Activated CD4-positive, alpha-beta T cell treated with anti-CD3 and anti-CD28 coated beads, Interleukin-2, amount 10 ng/mL, durations not matched to agents 7 days and 5 days (primary cell): ENCODE measurements at regions not wholly inside any gene's neighbourhood (a gene's known extent, or its start where the extent isn't known, plus 50 kb on each side); places are given as distances from the start of the nearest gene placed in this dataset.
"Not testable (repeated sequence)": the region's sequence is repeated elsewhere in the genome, so short reads cannot be mapped to it uniquely, and the experiment has no call there.

Source experiments
- CTCF ChIA-PET: fragments of 350-600 bp; sonication (Branson Sonifier 250); formaldehyde crosslinking; loops from one replicate; lab custom pipeline; 2021; ENCODE audit warnings: antibody characterized with exemption; lab: Charles Lee
- POLR2A ChIA-PET: fragments of 350-600 bp; sonication (Branson Sonifier 250); formaldehyde crosslinking; loops from one replicate; lab custom pipeline; 2021; ENCODE audit warnings: antibody characterized with exemption; lab: Charles Lee
- DNase-seq: peaks from one replicate; pipeline ENCODE4 v3.0.0-alpha.2; 2020
- H3K27ac Mint-ChIP-seq: one replicate; pipeline ENCODE4 v1.8.0; 2021; ENCODE audit warnings: mild to moderate bottlenecking, moderate library complexity, mixed read lengths
- H3K27me3 Mint-ChIP-seq: one replicate; pipeline ENCODE4 v1.8.0; 2021; ENCODE audit warnings: mixed read lengths
- H3K36me3 Mint-ChIP-seq: one replicate; pipeline ENCODE4 v1.8.0; 2021; ENCODE audit warnings: low read depth, mixed read lengths
- H3K4me1 Mint-ChIP-seq: one replicate; pipeline ENCODE4 v1.8.0; 2021; ENCODE audit warnings: mixed read lengths
- H3K4me3 Mint-ChIP-seq: one replicate; pipeline ENCODE4 v1.8.0; 2021; ENCODE audit warnings: mild to moderate bottlenecking, moderate library complexity, mixed read lengths
- H3K9me3 Mint-ChIP-seq: one replicate; pipeline ENCODE4 v1.8.0; 2021; ENCODE audit warnings: mixed read lengths

DNA sequence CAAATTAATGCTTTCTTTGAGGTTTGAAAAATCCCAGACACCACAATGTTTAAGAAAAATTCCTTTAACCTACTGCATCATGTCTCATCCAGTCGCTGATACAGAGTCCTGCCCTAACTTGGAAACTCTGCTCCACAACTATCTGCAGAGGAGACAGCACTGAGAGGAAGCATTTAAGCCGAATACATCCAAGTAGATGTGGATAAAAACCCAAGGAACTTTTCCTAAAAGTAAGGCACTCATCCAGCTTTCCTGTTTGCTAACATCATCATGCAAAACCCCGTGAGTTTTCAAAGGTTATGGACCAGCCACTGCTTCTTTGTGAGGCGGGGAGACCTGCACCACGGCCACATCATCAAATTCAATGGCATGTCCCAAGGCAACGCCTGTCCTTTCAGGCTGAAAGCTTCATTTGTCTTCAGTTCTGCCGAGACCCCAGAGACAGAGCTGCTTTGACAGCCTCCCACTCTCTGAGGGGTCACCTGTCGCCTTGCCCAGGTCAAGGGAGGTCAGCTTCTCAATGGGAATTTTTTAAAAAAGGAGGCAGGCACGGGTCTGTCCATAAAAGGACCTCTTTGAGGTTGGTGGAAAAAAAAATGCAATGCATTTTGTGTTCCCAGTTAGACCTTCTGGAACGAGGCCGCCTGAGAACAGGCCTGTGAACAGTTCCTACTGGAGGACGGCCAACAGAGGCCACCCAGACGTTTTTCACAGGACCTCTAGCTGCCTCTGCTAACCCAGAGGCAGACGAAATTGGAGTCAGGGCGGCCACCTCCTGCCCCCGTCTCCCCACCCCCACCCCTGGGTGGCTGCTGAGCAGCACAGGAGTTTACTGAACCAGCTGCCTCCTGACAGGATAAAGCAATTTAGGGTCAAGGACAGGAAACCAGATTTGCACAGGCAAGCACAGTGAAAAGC lies 142.5 kb upstream of the HDDC2 start:
- no peak overlapping the region for H3K4me3 Mint-ChIP-seq
- no peak overlapping the region for H3K27ac Mint-ChIP-seq
- no peaks in the 10 kb centered on the region for H3K4me1 Mint-ChIP-seq
- CTCF ChIA-PET, result no interaction called here
- no peak for DNase-seq
- H3K27me3 Mint-ChIP-seq, result peaks cover 5% of the 10 kb centered on the region
- POLR2A ChIA-PET, result no interaction called here
- no peaks in the 10 kb centered on the region for H3K9me3 Mint-ChIP-seq
- no peaks in the 10 kb centered on the region for H3K36me3 Mint-ChIP-seq

DNA sequence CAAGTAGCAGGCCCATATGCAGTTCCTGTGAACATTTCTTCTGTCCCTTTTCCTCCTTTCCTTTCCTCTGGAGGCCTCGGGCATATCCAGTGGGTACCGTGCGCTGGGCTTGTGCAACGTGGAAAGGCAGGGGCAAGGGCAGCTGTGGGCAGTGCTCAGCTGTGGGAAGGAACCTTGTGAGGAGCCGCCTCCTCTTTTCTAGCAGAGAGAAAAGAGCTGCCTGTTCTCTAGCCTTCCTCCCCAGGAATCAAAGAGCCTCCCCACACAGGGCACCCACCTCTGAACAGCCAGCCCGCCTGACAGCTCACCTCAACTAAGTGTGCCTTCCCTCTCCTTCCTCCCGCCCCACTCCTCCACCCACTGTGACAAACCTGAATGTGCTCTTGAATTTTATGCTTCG lies 143.3 kb upstream of the HDDC2 start:
- Mint-ChIP-seq H3K27me3 (peaks cover 5% of the 10 kb centered on the region), H3K4me1 (no peaks in the 10 kb centered on the region), H3K4me3 (no peak overlapping the region), H3K9me3 (no peaks in the 10 kb centered on the region), H3K27ac (no peak overlapping the region), H3K36me3 (no peaks in the 10 kb centered on the region)
- POLR2A ChIA-PET, result no interaction called here
- CTCF ChIA-PET, result no interaction called here
- no peak for DNase-seq

DNA sequence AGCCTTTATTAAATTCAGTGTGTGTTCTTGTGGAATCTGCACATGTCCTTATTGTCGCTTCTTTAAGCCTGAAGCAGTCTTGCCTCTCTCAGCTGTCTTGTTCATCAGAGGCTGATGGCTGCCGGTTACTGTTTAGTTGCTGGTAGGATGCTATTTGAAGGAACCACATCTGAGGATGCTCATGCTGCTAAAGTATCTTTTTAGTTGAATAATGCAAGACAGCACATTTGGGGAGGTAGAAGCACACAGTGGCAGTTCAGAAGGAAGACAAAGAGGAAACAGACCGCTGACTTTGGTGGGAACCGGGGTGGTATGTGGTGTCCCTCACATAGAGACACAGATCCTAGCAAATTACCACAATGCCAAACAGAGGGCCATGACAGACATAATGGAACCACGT lies 144.2 kb upstream of the HDDC2 start:
- no peak for DNase-seq
- peaks cover 5% of the 10 kb centered on the region for H3K27me3 Mint-ChIP-seq
- CTCF ChIA-PET, result no interaction called here
- no peaks in the 10 kb centered on the region for H3K4me1 Mint-ChIP-seq
- no peaks in the 10 kb centered on the region for H3K36me3 Mint-ChIP-seq
- H3K4me3 Mint-ChIP-seq, result no peak overlapping the region
- no peak overlapping the region for H3K27ac Mint-ChIP-seq
- H3K9me3 Mint-ChIP-seq, result no peaks in the 10 kb centered on the region
- POLR2A ChIA-PET, result no interaction called here

DNA sequence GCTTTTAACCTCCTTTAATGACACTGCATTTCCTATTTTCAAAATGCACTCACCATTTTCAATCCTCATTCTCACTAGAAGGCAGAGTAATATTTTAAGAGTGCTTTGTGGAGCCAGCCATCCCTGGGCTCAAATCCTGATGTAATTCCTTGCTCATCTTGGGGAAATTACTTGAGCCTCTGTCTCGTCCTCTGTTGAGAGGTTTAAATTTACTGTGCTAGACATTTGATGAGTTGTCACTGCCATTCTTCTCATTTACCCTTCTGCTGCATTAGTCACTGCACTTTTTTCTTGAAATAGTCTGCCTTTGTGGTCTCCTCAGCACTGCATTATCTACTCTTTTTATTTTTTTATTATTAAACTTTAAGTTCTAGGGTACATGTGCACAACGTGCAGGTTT lies 150.0 kb upstream of the HDDC2 start:
- peaks cover 5% of the 10 kb centered on the region for H3K9me3 Mint-ChIP-seq
- CTCF ChIA-PET, result no interaction called here

DNA sequence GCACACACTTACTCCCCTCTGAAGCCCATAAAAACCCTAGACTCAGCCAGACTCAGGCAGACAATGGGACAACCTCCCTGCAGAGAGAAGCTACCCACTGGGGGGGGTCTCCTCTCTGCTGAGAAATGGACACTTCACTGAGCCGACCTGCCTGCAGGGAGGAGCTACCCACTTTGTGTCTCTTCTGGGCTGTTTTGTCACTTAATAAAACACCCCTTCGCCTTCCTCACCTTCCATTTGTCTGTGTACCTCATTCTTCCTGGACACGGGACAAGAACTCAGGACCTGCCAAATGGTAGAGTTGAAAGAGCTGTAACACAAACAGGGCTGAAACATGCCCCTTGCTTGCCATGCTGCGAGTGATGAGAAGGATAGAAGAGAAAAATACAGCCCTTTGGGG lies 151.7 kb upstream of the HDDC2 start:
- H3K27ac Mint-ChIP-seq, result no peak overlapping the region
- H3K9me3 Mint-ChIP-seq, result peaks cover 7% of the 10 kb centered on the region
- H3K4me3 Mint-ChIP-seq, result no peak overlapping the region
- CTCF ChIA-PET, result no interaction called here
- H3K4me1 Mint-ChIP-seq, result no peaks in the 10 kb centered on the region
- no peaks in the 10 kb centered on the region for H3K36me3 Mint-ChIP-seq
- no peak for DNase-seq
- H3K27me3 Mint-ChIP-seq, result no peaks in the 10 kb centered on the region
- POLR2A ChIA-PET, result no interaction called here

More for the DNA sequence above, 150.0 kb upstream of the HDDC2 start:
- no peaks in the 10 kb centered on the region for H3K36me3 Mint-ChIP-seq
- POLR2A ChIA-PET, result no interaction called here
- DNase-seq, result no peak
- H3K27me3 Mint-ChIP-seq, result no peaks in the 10 kb centered on the region
- H3K4me3 Mint-ChIP-seq, result no peak overlapping the region
- H3K4me1 Mint-ChIP-seq, result no peaks in the 10 kb centered on the region
- no peak overlapping the region for H3K27ac Mint-ChIP-seq

DNA sequence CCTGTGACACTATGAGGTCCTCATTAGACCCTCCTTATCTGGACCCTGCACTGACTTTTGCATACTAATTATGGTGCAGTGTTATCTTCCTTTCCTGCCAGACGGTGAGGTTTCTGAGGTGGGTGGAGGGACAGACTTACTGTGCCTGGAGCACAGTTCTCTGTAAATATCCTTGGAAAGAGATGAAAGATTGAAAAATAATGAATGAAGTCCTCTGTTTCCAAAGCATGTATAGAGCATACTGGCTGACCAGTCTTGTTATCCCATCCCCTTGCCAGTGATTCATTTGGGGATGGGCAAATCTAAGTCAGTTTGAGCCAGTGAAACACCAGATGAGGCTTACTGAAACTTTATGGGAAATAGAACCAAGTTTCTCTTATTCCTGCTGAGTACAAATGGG lies 152.6 kb upstream of the HDDC2 start:
- no peaks in the 10 kb centered on the region for H3K4me1 Mint-ChIP-seq
- ChIA-PET POLR2A (no interaction called here), CTCF (no interaction called here)
- no peak overlapping the region for H3K27ac Mint-ChIP-seq
- no peak overlapping the region for H3K4me3 Mint-ChIP-seq
- DNase-seq, result no peak
- peaks cover 10% of the 10 kb centered on the region for H3K9me3 Mint-ChIP-seq
- no peaks in the 10 kb centered on the region for H3K27me3 Mint-ChIP-seq
- no peaks in the 10 kb centered on the region for H3K36me3 Mint-ChIP-seq

DNA sequence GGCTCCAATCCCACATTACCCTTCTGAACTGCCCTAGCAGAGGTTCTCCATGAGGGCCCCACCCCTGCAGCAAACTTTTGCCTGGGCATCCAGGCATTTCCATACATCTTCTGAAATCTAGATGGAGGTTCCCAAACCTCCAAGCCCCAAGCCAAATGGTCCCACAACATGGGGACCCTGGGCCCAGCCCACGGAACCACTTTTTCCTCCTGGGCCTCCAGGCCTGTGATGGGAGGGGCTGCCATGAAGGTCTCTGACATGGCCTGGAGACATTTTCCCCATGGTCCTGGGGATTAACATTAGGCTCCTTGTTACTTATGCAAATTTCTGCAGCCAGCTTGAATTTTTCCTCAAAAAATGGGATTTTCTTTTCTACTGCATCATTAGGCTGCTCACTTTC lies 156.7 kb upstream of the HDDC2 start:
- CTCF ChIA-PET, H3K4me1 Mint-ChIP-seq, H3K36me3 Mint-ChIP-seq, H3K4me3 Mint-ChIP-seq, H3K27me3 Mint-ChIP-seq, DNase-seq, POLR2A ChIA-PET, H3K9me3 Mint-ChIP-seq, H3K27ac Mint-ChIP-seq: not testable (repeated sequence)

DNA sequence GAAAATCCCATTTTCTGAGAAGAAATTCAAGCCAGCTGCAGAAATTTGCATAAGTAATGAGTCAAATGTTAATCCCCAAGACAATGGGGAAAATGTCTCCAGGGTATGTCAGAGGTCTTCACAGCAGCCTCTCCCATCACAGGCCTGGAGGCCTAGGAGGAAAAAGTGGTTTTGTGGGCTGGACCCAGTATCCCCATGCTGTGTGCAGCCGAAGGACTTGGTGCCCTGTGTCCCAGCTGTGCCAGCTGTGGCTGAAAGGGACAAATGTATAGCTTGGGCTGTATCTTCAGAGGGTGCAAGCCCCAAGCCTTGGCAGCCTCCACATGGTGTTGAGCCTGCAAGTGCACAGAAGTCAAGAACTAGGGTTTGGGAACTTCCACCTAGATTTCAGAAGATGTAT lies 163.6 kb upstream of the HDDC2 start:
- H3K9me3 Mint-ChIP-seq, H3K4me3 Mint-ChIP-seq, H3K27ac Mint-ChIP-seq, CTCF ChIA-PET, H3K27me3 Mint-ChIP-seq, POLR2A ChIA-PET, H3K4me1 Mint-ChIP-seq, DNase-seq, H3K36me3 Mint-ChIP-seq: not testable (repeated sequence)

DNA sequence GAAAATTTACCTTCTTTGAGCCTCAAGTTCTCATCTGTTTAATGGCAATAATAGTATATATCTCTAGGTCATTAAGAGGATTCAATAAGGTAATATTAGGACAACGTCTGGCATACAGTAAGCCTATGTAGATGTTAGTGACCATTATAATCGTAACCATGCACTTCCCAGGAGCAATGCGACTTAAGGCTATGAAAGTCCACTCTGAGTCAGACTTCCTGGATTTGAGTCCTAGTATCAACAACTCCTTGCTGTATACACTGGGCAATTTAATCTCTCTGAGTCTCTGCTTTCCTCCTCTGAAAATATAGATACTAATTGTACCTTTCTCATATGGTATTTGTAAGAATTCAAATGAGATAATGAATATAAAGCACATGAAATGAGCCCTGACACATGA lies 168.1 kb upstream of the HDDC2 start:
- H3K4me1 Mint-ChIP-seq, result no peaks in the 10 kb centered on the region
- CTCF ChIA-PET, result no interaction called here
- DNase-seq, result no peak
- POLR2A ChIA-PET, result no interaction called here
- H3K9me3 Mint-ChIP-seq, result peaks cover 5% of the 10 kb centered on the region
- H3K4me3 Mint-ChIP-seq, result no peak overlapping the region
- no peak overlapping the region for H3K27ac Mint-ChIP-seq
- peaks cover 2% of the 10 kb centered on the region for H3K27me3 Mint-ChIP-seq
- no peaks in the 10 kb centered on the region for H3K36me3 Mint-ChIP-seq

DNA sequence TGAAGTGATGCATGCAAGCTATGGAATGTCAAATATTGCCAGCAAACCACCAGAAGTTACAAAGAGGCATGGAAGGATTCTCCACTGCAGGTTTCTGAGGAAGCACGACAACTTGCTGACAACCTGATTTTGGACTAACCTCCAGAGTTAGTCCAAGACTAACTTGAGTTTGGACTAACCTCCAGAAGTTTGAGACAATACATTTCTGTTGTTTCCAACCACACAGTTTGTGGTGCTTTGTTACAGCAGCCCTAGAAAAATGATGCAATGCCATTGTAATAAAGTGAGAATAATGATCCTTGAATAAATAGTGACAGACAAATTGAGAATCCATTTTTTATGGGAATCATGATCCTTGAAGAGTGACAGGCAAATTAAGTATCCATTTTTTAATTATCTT lies 169.9 kb upstream of the HDDC2 start:
- Mint-ChIP-seq H3K4me1 (no peaks in the 10 kb centered on the region), H3K4me3 (no peak overlapping the region), H3K9me3 (no peaks in the 10 kb centered on the region), H3K27me3 (peaks cover 2% of the 10 kb centered on the region), H3K36me3 (no peaks in the 10 kb centered on the region), H3K27ac (no peak overlapping the region)
- CTCF ChIA-PET, result no interaction called here
- POLR2A ChIA-PET, result no interaction called here
- DNase-seq, result no peak

DNA sequence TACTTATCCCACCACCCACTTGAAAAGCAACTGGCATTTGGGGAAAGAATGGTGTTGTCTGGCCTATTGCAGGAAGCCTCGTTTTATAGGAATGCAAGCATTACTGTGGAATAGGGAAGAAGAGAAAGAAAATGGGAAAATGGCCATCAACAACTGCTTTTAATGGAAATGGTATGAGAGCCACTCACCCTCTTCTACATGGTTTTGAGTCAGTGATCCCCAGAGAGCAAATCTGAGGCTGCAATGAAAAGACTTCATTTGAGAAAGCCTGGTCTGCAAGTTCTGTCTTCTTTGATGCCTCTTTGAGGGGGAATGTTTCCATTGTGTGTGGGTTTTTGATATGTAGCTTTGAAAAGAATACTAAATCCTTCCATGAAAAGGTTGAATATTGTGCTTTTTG lies 172.3 kb upstream of the HDDC2 start:
- Mint-ChIP-seq H3K9me3 (no peaks in the 10 kb centered on the region), H3K4me3 (no peak overlapping the region), H3K27ac (no peak overlapping the region), H3K36me3 (no peaks in the 10 kb centered on the region), H3K4me1 (no peaks in the 10 kb centered on the region), H3K27me3 (peaks cover 2% of the 10 kb centered on the region)
- ChIA-PET CTCF (no interaction called here), POLR2A (no interaction called here)
- DNase-seq, result no peak

DNA sequence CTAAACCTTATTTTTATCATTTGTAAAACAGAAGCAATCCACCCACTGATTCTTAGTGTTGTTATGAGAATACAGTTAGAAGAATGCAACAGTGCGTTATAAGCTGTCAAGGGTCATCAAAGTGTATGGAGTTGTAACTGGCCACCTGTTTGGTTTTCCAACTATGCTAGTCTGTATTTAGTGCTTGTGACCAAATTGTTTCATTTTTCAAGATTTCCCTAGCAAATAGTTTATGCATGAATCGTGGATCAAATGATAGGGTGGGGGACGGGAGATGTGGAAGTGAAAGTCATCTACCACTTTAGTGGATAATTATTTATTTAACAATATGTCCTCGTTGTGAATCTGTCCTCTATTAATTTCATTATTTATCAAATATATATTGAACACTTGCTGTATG lies 175.4 kb upstream of the HDDC2 start:
- POLR2A ChIA-PET, result no interaction called here
- no peak overlapping the region for H3K27ac Mint-ChIP-seq
- CTCF ChIA-PET, result no interaction called here
- no peaks in the 10 kb centered on the region for H3K4me1 Mint-ChIP-seq
- no peak overlapping the region for H3K4me3 Mint-ChIP-seq
- no peaks in the 10 kb centered on the region for H3K27me3 Mint-ChIP-seq
- H3K9me3 Mint-ChIP-seq, result no peaks in the 10 kb centered on the region
- no peaks in the 10 kb centered on the region for H3K36me3 Mint-ChIP-seq
- DNase-seq, result no peak

DNA sequence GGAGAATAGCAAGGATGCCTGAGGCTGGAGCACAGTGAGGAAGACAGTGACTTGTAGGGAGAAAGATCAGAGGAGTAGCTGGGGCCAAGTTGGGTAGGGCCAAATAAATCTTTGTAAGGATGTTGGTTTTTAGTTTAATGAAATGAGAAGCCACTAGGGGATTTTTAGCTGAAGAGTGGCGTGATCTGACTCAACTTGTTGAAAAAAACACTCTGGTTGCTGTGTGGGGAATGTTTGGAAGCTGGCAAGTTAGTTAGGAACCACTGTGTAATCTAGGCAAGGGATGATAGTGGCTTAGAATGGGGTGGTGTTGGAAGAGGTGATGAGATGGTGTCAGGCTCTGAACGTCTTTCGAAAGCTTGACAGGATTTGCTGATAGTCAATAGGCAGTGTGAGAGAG lies 176.1 kb upstream of the HDDC2 start:
- DNase-seq, result no peak
- ChIA-PET POLR2A (no interaction called here), CTCF (no interaction called here)
- Mint-ChIP-seq H3K27me3 (no peaks in the 10 kb centered on the region), H3K36me3 (no peaks in the 10 kb centered on the region), H3K9me3 (no peaks in the 10 kb centered on the region), H3K4me1 (no peaks in the 10 kb centered on the region), H3K4me3 (no peak overlapping the region), H3K27ac (no peak overlapping the region)

DNA sequence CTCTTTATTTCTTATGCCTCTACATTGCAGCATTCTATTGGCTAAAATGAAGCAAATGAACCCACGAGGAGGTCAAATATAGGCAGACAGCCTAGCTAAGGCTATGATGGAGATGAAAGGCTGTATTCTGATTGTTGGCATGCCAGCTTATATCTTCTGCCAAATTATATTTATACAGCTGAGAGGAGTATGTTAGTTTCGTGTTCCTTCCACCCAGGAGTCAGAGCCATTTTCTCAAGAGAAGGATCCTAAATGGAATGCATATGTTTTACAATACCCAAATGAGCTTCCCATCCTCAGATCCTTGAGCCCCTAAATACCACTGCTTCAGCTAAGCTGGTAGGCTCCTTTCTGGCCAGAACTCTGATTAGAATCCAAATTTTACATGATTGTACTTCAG lies 178.4 kb upstream of the HDDC2 start:
- ChIA-PET POLR2A (no interaction called here), CTCF (interaction anchor here (0.6 kb wide), 1 partner anchor 21 kb away, joined by 3 read pairs; no protein-coding TSS in a partner anchor)
- H3K27ac Mint-ChIP-seq, result no peak overlapping the region
- H3K4me3 Mint-ChIP-seq, result no peak overlapping the region
- no peaks in the 10 kb centered on the region for H3K36me3 Mint-ChIP-seq
- no peaks in the 10 kb centered on the region for H3K27me3 Mint-ChIP-seq
- H3K4me1 Mint-ChIP-seq, result no peaks in the 10 kb centered on the region
- H3K9me3 Mint-ChIP-seq, result no peaks in the 10 kb centered on the region
- DNase-seq, result no peak
